ENCODE measurements at regions not wholly inside any gene's neighbourhood (a gene's known extent, or its start where the extent isn't known, plus 50 kb on each side); places are given as distances from the start of the nearest gene placed in this dataset.

- DNase-seq (ENCODE audit: low read depth), result no peak
Measured at GRCh38 chr2:19504400-19505198, 146.2 kb upstream of the OSR1 start.

DNA sequence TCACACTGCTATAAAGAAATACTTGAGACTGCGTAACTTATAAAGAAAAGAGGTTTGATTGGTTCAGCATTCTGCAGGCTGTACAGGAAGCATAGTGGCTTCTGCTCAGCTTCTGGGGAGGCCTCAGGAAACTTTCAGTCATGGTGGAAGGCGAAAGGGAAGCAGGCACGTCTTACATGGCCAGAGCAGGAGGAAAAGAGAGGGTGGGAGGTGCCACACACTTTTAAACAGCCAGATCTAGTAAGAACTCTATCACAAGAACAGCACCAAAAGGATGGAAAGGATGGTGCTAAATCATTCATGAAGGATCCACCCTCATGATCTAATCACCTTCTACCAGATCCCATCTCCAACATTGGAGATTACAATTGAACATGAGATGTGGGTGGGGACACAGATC is 145.5 kb upstream of the OSR1 start:
- no peak for DNase-seq (ENCODE audit: low read depth)

DNA sequence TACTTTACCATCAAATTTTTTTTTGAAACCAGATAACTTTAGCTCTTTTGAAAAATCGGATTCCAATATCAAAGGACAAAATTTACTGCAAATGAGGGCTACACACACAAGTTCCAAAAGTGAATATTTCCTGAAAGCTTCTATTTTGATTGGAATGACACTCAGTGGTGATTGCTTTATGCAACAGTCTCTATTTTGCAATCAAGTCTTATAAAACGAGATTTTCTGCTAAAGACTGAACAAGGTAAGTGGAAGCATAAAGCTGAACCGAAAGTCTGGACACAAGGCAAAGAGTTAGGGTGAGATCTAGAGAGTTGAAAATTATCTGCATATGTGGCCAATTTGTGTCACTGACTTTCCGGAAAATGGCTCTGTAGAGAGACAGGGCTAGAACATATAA is 145.0 kb upstream of the OSR1 start:
- DNase-seq (ENCODE audit: low read depth), result no peak

GRCh38 chr2:19500126-19500525 is 141.7 kb upstream of the OSR1 start:
- no peak for DNase-seq (ENCODE audit: low read depth)

DNA sequence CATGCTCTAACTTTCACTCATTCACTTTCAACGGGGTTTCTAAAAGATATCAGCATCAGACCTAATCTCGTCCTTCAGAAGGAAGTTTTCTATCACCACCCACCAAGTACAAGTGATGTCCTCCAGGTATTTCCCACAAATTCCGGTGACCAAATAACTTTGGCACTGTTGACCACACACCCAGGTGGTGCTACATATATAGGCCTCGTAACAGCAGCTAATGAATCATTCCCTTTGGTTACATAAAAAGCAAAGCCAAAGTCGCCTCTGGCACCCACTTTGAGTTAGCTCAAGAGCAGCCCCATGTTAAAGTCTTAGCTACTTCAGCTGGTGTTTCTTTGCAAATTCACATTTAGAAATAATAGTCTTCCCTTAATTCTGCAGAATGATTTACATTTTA is 138.2 kb upstream of the OSR1 start:
- peak; percentile 36 for DNase-seq (ENCODE audit: low read depth)

DNA sequence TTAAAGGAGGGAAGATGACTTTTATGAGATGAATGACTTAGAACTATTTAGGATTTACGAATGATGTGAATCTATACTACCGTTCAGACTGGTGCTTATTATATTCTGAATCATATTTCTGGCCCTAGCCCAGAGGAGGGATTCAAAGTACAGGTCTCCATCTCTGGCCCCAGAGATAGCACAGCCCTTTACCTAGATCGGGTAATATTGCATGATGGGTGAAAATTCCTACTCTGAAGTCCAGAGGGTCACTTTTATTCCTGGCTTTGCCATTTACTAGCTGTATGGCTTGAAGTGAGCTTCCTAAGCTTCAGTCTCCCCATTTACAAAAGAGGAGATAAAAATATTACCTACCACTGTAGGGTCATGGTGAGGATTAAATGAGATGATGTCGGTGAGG is 135.8 kb upstream of the OSR1 start:
- DNase-seq (ENCODE audit: low read depth), result no peak

- no peak for DNase-seq (ENCODE audit: low read depth)
Measured at GRCh38 chr2:19491796-19492195, 133.4 kb upstream of the OSR1 start.

- no peak for DNase-seq (ENCODE audit: low read depth)
Measured at GRCh38 chr2:19490846-19491435, 132.5 kb upstream of the OSR1 start.

DNA sequence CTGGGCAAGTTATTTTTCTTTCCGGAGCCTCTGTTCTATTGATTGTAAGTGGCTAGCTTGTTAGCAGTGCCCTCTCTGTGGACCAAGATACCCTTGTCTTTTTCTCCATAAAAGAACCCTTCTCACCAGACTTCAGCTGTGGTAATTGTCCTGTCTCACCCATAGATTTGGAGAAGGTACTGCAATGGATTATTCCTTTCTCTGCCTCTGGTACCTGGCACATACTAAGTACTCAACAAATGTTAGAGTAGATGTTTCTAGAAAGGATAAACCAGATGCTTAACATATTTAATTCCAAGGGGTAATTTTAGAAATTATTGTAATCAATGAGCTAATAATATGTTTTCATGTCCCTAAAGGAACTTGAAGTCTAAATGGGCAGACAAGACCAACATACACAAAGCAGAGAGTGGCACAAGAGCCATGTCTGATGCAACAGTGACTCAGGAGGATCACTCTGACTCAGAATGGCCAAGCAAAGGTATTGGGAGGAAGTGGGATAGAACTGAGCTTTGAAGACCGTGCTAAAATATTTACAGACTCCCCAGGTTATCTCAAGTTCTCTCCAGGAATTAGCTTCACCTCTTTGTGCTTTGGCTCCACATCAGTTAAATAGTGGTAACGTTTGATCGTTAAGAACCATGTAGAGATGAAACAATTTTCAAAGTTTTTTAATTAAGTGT is 129.7 kb upstream of the OSR1 start:
- peak; percentile 94 for DNase-seq (ENCODE audit: low read depth)

GRCh38 chr2:19484736-19485135 is 126.3 kb upstream of the OSR1 start:
- no peak for DNase-seq (ENCODE audit: low read depth)

GRCh38 chr2:19480673-19481072 is 122.2 kb upstream of the OSR1 start:
- DNase-seq (ENCODE audit: low read depth), result no peak

GRCh38 chr2:19479666-19480065 is 121.2 kb upstream of the OSR1 start:
- DNase-seq (ENCODE audit: low read depth), result no peak

DNA sequence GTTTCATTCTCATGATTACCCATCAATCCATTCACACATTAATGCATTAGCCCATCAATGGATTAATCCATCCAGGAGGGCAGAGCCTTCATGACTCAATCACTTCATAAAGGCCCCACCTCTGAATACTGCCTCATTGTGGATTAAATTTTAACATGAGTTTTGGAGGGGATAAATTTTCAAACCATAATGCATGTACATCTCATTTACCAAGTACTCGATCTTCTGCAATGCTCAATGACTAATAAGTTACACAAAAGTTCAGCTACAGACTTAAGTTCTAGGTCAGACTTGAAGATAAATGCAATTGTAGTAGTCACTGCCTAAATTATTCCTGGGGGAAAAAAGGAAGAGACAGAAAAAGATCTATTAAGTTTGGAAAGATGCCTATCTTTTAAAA is 120.0 kb upstream of the OSR1 start:
- DNase-seq (ENCODE audit: low read depth), result no peak

DNA sequence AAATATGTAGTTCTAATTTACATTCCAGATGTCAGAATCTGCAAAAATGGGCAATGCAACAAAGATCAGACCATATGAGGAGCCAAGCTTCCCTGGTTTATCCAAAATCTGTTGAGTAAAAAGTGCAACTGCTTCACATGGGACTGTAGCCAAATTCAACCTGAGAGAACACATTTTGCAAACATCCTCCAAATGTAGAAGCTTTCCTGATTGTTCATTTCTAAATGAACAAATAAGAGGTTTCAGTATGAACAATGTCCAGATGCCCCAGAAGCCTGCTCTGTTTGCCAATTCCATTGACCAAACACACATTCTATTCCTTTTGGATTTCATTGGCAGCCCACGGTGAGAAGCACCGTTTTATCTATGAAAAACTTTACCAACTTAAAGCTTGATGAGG is 117.9 kb upstream of the OSR1 start:
- no peak for DNase-seq (ENCODE audit: low read depth)

DNA sequence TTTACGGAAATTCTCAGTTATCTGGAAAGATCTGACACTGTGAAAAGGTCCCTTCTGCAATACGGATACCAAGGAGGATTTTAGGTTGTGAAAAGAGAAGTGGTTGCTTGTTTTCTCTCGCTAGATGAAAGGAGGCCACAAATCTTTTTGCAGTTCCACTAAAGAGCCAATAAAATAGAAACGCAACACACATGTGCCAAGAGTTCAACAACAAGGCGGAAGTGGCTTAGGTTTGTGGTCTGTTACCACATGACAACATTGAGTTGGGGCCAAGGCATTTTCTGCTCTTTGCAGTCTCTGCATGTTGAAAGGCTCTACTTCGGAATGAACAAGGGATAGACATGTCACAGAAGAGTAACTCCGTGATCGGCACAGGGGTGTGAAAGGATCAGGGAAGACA is 115.7 kb upstream of the OSR1 start:
- DNase-seq (ENCODE audit: low read depth), result peak; percentile 71

GRCh38 chr2:19473350-19473749 is 114.9 kb upstream of the OSR1 start:
- no peak for DNase-seq (ENCODE audit: low read depth)

GRCh38 chr2:19472391-19472978 is 114.1 kb upstream of the OSR1 start:
- DNase-seq (ENCODE audit: low read depth), result no peak

DNA sequence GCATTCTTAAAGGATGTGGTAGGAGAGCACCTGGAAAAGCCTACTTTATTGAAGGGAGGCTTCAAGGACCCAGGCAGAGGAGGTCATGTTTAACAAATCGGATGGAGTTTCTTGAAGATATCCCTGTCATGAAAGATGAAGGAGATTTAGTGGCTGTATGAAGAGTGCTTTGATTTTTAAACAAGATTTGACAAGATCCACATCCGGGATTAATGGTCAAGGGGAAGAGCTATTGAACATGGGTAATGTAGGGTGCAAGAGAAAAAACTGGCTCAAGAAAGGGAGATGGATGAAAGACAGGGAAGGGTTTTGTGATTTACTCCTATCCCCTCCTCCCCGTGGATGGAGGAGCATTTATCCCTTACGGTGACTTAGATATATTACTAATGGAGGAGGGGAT is 113.1 kb upstream of the OSR1 start:
- no peak for DNase-seq (ENCODE audit: low read depth)

DNA sequence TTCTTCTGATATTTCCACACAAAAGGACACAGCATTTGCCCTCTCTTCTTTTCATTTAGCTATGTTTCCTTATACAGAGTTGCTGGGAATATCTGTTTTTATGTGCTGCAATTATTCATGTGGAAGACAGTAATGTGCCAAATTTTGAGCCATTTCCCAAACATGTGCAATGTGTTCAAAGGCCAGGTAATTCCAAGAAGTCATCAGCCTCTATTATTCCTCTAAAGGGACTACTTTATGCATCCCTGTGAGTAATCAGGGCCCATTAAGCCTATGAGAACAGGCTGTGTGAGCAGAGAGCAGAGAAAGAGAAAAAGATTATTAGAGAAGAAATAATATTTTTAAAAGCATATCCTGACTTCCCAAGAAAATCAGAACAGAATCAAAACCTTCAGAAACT is 107.6 kb upstream of the OSR1 start:
- no peak for DNase-seq (ENCODE audit: low read depth)

DNA sequence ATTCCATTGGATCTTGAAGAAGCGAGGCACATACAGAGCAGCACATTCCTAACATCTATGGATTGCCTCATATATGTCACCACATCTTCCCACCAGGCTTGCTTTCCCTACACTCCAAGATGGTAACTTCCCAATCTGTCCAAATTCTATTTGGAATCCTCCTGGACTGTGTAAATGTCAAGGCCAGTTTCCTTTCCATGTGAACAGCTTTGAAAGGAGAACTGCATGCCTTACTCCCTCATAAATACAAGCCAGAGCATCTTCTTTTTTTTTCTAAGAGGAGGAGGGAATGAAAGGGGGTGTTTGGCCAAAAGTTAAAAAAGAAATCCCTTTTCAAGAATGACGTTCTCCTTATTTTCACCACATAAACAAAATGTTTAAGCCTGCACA is 103.8 kb upstream of the OSR1 start:
- DNase-seq (ENCODE audit: low read depth), result no peak

DNA sequence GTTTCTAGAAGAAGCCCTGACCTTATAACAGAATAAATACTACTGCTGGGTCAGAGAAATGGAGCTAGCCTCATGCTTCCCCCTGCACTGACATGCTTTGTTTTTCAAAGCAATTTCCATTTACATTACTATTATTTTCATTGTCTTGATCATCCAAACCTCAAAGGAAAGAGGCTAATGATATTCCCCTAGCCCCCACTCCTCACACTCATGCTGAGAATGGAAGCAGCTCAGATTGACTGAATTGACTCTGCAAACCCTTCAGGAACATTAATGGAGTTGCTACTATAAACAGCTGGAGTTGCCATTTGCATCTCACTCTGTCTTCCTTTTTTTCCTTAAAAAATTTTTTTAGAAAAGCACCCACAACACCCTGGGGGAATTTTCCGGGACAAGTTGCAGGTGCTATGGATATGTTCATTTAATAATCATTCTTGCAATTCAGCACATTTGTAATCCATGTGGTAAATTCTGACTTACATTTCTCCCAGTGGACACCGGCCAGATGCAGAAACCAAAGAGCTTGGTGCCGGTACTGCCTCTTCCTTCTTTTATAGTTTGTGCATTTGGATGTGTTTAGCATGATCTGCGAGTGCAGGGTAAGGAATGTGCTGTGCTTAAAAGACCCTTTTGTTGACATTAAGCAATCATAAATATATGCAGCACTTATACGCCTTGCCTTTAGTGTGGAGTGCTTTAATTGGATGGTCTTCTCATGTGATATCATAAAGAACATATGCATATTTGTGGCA is 103.3 kb upstream of the OSR1 start:
- no peak for DNase-seq (ENCODE audit: low read depth)

DNA sequence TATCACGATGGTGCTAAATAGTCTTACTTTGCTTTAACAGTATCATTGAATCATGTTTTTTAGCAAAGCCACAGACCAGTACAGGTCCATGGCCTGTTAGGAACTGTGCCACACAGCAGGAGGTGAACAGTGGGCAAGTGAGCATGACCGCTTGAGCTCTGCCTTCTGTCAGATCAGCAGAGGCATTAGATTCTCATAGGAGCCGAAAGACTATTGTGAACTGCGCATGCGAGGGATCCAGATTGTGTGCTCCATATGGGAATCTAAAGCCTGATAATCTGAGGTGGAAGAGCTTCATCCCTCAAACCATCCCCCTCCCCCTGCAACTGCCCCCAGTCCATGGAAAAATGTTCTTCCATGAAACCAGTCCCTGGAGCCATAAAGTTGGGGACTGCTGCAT is 102.3 kb upstream of the OSR1 start:
- no peak for DNase-seq (ENCODE audit: low read depth)

Measured in HT1080 (cell line).